HepG2 (cell line): ENCODE measurements at regions not wholly inside any gene's neighbourhood (a gene's known extent, or its start where the extent isn't known, plus 50 kb on each side); places are given as distances from the start of the nearest gene placed in this dataset.

Source experiments
- FOSL2 ChIP-seq: sonication (generic); formaldehyde crosslinking; IDR thresholded peaks from 2 replicates; pipeline ENCODE4 v1.4.0; 2020; ENCODE audit warnings: missing genetic modification reagents
- TF ChIP-seq, protein P1 (sequence below): sonication (generic); formaldehyde crosslinking; IDR thresholded peaks from 2 replicates; pipeline ENCODE4 v1.5.0; 2020; ENCODE audit warnings: mild to moderate bottlenecking, missing genetic modification reagents, moderate library complexity
- TF ChIP-seq, protein P2 (sequence below): sonication (generic); formaldehyde crosslinking; IDR thresholded peaks from 2 replicates; pipeline ENCODE4 v1.4.0; 2020; ENCODE audit warnings: mild to moderate bottlenecking, missing genetic modification reagents

DNA sequence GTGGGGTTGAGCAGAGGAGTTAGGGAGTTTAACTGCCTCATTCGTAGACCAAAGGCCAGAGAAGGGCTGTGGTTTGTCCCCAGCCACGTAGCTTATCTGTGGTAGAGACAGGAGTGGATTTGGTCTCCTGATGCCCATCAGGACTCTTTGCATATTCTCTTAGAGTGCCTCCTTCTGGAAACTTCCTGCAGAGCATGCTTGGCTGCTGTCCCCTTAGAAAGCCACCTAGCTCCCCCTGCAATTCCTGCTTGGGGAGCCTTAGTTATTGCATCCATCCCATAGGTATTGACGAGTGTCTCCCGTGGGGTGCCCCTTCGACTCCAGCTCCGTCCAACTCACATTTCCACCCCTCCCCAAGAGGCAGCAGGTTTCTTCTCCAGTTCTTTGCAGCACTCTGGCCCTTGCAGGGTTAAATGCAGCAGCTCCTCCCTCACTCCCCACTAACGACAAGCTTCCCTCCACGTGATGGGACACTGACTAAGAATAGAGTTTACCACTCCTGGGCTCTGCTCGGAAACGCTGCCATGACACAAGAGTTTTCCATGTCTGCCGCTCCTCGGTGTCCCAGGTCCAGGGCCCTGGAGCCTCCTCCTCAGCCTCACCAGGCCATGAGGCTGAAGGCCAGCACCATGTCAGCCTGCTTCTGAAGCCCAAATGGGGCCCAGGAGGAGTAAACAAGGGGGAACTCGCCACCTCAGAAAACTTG, 147.8 kb upstream of the UNC5B start:
- TF ChIP-seq FOSL2 (CRISPR knock-in tag): no peak
- TF ChIP-seq, protein P1, sequence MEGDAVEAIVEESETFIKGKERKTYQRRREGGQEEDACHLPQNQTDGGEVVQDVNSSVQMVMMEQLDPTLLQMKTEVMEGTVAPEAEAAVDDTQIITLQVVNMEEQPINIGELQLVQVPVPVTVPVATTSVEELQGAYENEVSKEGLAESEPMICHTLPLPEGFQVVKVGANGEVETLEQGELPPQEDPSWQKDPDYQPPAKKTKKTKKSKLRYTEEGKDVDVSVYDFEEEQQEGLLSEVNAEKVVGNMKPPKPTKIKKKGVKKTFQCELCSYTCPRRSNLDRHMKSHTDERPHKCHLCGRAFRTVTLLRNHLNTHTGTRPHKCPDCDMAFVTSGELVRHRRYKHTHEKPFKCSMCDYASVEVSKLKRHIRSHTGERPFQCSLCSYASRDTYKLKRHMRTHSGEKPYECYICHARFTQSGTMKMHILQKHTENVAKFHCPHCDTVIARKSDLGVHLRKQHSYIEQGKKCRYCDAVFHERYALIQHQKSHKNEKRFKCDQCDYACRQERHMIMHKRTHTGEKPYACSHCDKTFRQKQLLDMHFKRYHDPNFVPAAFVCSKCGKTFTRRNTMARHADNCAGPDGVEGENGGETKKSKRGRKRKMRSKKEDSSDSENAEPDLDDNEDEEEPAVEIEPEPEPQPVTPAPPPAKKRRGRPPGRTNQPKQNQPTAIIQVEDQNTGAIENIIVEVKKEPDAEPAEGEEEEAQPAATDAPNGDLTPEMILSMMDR: no peak
- TF ChIP-seq, protein P2, sequence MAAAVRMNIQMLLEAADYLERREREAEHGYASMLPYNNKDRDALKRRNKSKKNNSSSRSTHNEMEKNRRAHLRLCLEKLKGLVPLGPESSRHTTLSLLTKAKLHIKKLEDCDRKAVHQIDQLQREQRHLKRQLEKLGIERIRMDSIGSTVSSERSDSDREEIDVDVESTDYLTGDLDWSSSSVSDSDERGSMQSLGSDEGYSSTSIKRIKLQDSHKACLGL (CRISPR knock-in tag): no peak
